GM13977 (cell line): ENCODE measurements at regions not wholly inside any gene's neighbourhood (a gene's known extent, or its start where the extent isn't known, plus 50 kb on each side); places are given as distances from the start of the nearest gene placed in this dataset.

Experiments
- DNase-seq: peaks from one replicate; pipeline ENCODE4 v3.0.0; 2012; ENCODE audit warnings: low spot score
- CTCF ChIP-seq: IDR thresholded peaks from 2 replicates; pipeline ENCODE4 v1.5.1; 2012; ENCODE audit warnings: mild to moderate bottlenecking, control low read depth; ENCODE audit not compliant: insufficient read depth; ENCODE audit errors: extremely low read depth, missing control alignments
- in situ Hi-C: fragments of 300-500 bp; cut with MboI; formaldehyde crosslinking; loops from one replicate; pipeline ENCODE4 v1.12.0; 2022; ENCODE audit warnings: low sequenced_read_pairs, low pct_unique_long_range_greater_than_20kb, mixed read lengths, inconsistent platforms; ENCODE audit not compliant: unreplicated experiment

- TF ChIP-seq CTCF, result no peak
- in situ Hi-C loops, result no loop called here
- DNase-seq, result no peak
These were observed 508.4 kb upstream of the LUZP2 start for GRCh38 chr11:23988381-23989006.

GRCh38 chr11:23990346-23991164 is 506.3 kb upstream of the LUZP2 start:
- in situ Hi-C loops, result no loop called here

GRCh38 chr11:23991165-23991539 is 505.7 kb upstream of the LUZP2 start:
- in situ Hi-C loops, result no loop called here
- DNase-seq, result no peak
- no peak for TF ChIP-seq CTCF

More at GRCh38 chr11:23990346-23991164, 506.3 kb upstream of the LUZP2 start:
- no peak for TF ChIP-seq CTCF
- DNase-seq, result no peak

- TF ChIP-seq CTCF, result no peak
- DNase-seq, result no peak
- in situ Hi-C loops, result no loop called here
These were observed 501.0 kb upstream of the LUZP2 start for GRCh38 chr11:23995891-23996290.

GRCh38 chr11:23997356-23997755 is 499.5 kb upstream of the LUZP2 start:
- no peak for DNase-seq
- in situ Hi-C loops, result no loop called here
- TF ChIP-seq CTCF, result no peak

GRCh38 chr11:24005202-24005876 is 491.5 kb upstream of the LUZP2 start:
- in situ Hi-C loops, result no loop called here

More at GRCh38 chr11:24005202-24005876, 491.5 kb upstream of the LUZP2 start:
- TF ChIP-seq CTCF, result no peak
- no peak for DNase-seq
